22Rv1 (cell line): ENCODE measurements at regions not wholly inside any gene's neighbourhood (a gene's known extent, or its start where the extent isn't known, plus 50 kb on each side); places are given as distances from the start of the nearest gene placed in this dataset.

Experiments
- CTCF ChIP-seq: fragments of 450-650 bp; IDR thresholded peaks from 2 replicates; pipeline ENCODE4 v1.5.1; 2017; ENCODE audit warnings: mild to moderate bottlenecking
- ZFX ChIP-seq: fragments of 450-650 bp; IDR thresholded peaks from 2 replicates; pipeline ENCODE4 v1.6.1; 2017; ENCODE audit warnings: antibody characterized with exemption, borderline replicate concordance

GRCh38 chr10:8136736-8137135, 82.2 kb downstream of the GATA3 start:
- no peak for TF ChIP-seq CTCF
- TF ChIP-seq ZFX = no peak
